GM19455 (cell line): ENCODE measurements at regions not wholly inside any gene's neighbourhood (a gene's known extent, or its start where the extent isn't known, plus 50 kb on each side); places are given as distances from the start of the nearest gene placed in this dataset.
"Not testable (repeated sequence)": the region's sequence is repeated elsewhere in the genome, so short reads cannot be mapped to it uniquely, and the experiment has no call there.

Experiments used
- ATAC-seq: cut with Tn5 transposase; IDR thresholded peaks from one replicate; pipeline ENCODE4 v1.9.1; 2021; ENCODE audit not compliant: unreplicated experiment

GRCh38 chr2:149732730-149733290 is 145.2 kb upstream of the MMADHC start:
- no peak for ATAC-seq

GRCh38 chr2:149732001-149732685 is 144.6 kb upstream of the MMADHC start:
- no peak for ATAC-seq

DNA sequence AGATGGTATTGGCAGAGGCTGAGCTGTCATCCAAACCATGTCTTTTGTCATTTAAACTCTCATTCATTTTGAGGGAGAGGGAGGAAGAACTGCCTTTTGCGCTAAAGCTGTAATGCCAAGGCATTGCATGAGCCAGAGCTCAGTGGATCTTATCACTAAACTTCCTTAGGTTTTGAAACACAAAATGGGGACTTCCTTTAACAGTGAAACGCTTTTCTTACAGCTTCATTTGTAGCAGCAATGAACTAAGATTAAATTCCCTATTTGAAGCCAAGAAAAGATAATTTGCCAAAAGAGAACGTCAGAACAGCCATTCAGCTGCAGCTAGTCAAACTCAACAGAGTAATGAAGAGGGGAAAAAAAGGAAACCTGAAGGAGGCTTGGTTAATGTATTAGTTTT is 143.5 kb upstream of the MMADHC start:
- ATAC-seq: no peak

DNA sequence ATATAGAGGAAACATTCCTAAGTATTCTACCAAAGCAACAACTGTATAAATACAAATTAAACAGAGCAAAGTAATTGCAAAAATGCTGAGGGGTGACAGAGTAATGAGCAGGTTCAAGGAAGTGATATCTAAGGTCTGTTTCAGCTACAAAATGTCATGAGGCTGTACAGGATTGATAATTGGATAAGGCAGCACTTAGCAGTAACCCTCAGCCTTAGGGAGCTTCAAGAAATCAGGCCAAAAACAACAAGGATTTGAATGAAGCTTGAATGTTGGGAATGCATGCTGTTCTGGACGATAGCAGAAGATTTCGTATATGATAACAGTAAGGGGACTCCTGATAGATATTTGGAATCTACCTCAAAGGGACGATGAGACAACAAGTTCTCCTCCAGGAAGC is 142.0 kb upstream of the MMADHC start:
- ATAC-seq: no peak

GRCh38 chr2:149727927-149728326 is 140.4 kb upstream of the MMADHC start:
- ATAC-seq: no peak

DNA sequence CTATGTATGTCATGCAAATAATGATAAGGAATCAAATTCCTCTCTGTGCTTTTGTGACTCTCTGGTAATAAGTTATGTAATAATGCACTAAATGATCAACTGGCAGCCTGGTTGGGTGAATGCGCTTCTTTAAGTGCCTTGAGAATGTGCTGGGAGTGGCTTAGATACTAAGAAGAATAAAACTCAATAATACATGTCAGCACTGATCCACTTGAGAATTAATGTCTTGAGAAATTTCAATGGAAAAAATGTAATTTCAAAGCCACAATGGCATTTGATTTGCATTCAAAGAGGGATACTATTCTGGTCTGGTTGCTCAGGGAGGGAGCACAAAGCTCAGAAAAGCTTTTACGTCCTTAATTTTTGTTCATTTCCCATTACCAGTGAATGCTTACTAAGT is 137.7 kb upstream of the MMADHC start:
- no peak for ATAC-seq

GRCh38 chr2:149724091-149724490 is 136.5 kb upstream of the MMADHC start:
- ATAC-seq: no peak

DNA sequence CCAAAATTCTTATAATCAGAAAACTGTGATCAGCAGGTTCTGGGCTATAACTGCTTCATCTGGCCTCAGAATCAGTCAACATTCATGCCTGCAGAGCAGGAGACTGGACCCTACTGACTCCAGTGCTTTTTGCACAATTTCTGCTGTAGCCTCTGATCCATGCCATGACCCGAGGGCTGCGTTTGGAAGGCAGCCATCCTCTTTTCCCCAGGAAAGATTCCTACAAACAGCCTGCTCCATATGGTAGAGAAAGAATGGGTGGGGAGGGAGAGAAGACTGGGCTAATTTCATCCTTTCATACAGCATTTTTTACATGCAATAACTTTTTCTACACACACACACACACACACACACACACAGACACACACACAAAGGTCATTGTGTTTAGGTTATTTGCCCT is 133.0 kb upstream of the MMADHC start:
- ATAC-seq: no peak

- no peak for ATAC-seq
Measured at GRCh38 chr2:149719695-149720094, 132.1 kb upstream of the MMADHC start.

DNA sequence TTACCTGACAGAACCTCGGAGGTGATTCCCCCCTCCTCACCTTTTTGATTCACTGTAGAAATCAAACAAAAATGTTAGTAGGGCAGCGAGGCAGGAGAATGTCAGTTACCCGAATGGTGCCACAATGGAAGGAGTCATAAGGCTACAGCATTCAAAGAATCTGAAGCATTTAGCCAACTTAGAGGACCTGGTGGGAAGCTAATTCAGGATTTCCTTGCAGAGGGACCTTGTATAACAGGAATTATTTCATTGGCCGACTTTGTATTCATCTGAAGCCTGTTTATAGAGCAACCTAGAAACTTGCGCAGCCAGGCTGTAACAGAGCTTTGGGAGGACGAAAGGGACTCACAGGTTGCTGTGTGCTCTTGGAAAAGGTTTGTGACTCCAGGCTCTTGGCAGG is 129.1 kb upstream of the MMADHC start:
- no peak for ATAC-seq

DNA sequence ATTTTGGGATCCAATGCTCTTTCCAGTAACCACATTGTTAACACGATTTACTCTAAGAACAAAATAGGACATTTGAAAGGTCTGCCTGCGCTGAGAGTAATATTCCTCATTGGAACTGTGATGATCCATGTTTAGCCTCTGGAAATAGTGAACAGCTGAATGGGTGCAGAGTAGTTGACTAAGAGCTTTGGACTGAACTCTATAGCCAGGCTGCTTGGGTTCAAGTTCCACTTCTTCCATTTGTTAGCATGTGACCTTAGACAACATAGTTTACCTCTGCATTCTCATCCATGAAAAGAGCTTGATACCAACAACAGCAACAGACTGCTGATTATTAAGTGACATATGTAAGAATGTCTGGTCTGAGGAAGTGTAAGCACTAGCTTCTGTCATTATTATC is 128.3 kb upstream of the MMADHC start:
- no peak for ATAC-seq

- no peak for ATAC-seq
Measured at GRCh38 chr2:149715005-149715592, 127.5 kb upstream of the MMADHC start.

DNA sequence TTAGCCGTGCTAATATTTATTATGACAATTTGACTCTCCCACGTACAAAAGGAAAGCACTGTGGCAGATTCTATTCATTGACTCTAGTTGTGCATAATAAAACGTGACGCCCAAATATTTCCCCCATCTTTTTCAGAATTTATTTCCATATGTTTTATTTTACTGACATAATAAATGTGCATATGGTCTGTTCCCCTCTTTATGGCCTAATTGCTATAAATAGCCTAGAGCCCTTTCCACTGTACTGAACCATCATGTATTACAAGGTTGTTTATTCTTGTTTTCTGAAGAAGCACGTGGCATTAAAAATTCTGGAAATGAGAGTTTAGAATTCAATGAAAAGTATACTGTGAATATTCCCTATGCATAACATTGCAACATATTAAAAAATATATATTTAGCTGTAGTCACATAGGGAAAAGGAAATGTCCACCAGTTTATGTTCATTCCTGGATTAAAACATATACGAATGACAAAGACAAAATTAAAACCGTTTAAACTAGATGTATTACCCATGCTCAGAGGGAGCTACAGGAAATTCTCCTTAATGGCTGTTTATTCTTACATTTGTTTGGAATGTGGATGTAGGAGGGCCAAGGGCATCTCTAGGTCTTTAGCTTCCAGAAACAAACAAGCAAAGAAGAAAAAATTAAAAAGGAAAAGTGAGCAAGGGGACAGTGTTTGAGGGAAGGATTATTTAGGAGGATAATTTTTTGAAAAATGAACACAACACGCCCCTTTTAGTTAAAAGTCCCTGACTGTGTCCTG is 122.1 kb upstream of the MMADHC start:
- ATAC-seq: no peak

DNA sequence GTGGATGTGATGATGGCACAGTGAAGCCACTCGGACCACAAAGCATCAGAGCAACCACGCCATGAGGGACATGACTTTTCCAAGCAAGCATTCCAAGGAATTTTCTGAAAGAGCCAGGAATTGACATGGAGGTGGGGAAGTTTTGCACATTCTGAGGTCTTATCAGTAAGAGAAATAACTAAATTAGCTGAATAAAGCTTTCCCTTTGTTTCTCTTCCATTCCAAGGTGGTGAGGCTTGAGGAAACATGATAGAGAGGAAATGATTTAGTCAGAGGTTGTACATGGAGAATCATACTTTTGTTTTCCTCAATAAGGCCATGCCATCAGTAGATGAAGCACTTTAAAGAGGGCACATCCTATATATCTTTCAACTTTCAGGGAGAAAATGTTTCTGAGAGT is 115.7 kb upstream of the MMADHC start:
- ATAC-seq: no peak

DNA sequence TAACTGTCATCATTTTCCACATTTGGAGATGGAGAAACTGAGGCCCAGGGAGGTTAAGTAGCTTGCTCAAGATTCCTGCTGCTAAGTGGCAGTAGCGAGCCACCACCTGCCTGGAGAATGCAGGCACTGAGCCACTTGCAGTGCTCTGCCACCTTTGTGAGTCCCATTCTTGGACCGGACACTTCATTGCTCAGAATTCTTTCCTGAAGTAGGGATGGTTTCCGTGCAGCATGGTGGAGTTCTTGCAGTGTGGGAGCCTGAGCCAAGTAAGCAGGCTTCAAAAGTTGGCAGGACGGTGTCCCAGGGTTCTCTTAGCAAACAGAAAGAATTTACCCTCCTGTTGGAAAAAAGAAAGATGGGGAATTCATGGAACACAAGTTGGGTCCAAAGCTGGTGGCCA is 115.0 kb upstream of the MMADHC start:
- no peak for ATAC-seq

GRCh38 chr2:149701241-149701640 is 113.7 kb upstream of the MMADHC start:
- no peak for ATAC-seq

- ATAC-seq: no peak
Measured at GRCh38 chr2:149692961-149693396, 105.4 kb upstream of the MMADHC start.

DNA sequence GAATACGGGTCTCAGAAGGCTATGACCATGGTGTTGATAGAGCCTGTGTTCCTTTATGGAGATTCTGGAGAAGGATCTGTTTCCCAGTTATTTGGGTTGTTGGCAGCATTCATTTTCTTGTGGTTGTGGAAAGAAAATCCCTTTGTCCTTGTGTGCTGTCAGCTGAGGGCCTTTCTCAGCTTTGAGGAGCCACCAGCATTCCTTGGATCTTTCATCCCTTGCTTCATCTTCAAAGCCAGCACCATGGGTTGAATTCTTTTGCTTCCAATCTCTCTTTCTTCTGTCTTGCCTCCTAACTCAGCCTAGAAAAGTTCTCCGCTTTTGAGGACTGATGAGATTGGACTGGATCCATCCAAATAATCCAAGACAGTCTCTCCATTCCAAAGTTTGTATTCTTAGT is 103.2 kb upstream of the MMADHC start:
- no peak for ATAC-seq

- ATAC-seq: no peak
Measured at GRCh38 chr2:149687052-149687427, 99.5 kb upstream of the MMADHC start.

GRCh38 chr2:149686136-149687051 is 98.8 kb upstream of the MMADHC start:
- ATAC-seq: no peak

DNA sequence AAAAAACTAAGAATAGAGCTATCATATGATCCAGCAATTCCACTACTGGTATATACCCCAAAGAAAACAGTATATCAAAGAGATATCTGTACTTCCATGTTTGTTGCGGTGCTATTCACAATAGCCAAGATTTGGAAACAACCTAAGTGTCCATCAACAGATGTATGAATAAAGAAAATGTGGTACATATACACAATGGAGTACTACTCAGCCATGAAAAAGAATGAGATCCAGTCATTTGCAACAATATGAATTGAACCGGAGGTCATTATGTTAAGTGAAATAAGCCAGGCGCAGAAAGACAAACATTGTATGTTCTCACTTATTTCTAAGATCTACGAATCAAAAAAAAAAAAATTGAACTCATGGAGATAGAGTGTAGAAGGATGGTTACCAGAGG is 97.8 kb upstream of the MMADHC start:
- ATAC-seq: not testable (repeated sequence)
